H7 (cell line): ENCODE measurements at regions not wholly inside any gene's neighbourhood (a gene's known extent, or its start where the extent isn't known, plus 50 kb on each side); places are given as distances from the start of the nearest gene placed in this dataset.
A peak's percentile ranks its signal among the peaks of the same experiment; 100 is the strongest.

Experiments
- DNase-seq: peaks from one replicate; pipeline ENCODE4 v3.0.0; 2012
- H3K27me3 ChIP-seq: 2 replicates; pipeline ENCODE4 v1.6.0; 2011; ENCODE audit warnings: mild to moderate bottlenecking, low read length; ENCODE audit not compliant: control insufficient read depth, insufficient read depth
- H3K36me3 ChIP-seq: replicated peaks from 2 replicates; pipeline ENCODE4 v1.5.1; 2011; ENCODE audit warnings: low read length; ENCODE audit not compliant: control insufficient read depth, insufficient read depth
- H3K4me3 ChIP-seq: 2 replicates; pipeline ENCODE4 v1.5.1; 2011; ENCODE audit warnings: low read depth, mild to moderate bottlenecking, control low read depth, low read length, moderate library complexity; ENCODE audit not compliant: insufficient read depth

DNA sequence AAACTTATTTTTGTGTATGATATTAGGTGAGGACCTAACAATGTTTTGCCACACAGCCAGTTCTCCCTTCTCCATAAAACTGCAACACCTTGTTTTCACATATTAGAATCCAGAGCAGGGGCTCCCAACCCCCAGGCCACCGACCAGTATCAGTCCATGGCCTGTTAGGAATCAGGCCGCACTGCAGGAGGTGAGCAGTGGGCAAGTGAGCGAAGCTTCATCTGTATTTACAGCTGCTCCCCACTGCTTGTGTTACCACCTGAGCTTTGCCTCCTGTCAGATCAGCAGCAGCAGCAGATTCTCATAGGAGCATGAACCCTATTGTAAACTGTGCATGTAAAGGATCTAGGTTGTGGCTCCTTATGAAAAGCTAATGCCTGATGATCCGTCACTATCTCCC, 185.9 kb upstream of the NSMCE3 start:
- DNase-seq, result no peak
- Histone ChIP-seq H3K4me3 (no peak overlapping the region), H3K27me3 (no peaks in the 10 kb centered on the region), H3K36me3 (no peaks in the 10 kb centered on the region)

DNA sequence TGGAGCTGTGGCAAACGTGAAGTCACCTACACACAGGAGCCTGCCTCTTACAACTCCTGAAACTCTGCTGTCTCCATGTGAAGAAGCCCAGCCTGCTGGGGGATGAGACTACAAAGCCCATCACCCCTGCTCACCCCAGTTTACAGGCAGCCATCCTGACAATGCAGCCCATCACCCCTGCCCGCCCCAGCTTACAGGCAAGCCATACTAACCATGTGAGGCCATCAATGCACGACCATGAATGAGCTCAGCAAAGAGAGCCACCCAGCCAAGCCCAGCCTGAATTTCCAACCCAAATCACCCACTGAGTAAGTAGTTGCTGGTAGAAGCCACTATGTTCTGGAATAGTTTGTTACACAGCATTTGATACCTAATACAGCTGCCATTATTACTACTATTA, 185.4 kb upstream of the NSMCE3 start:
- Histone ChIP-seq H3K4me3 (no peak overlapping the region), H3K36me3 (no peaks in the 10 kb centered on the region), H3K27me3 (no peaks in the 10 kb centered on the region)
- DNase-seq, result no peak

DNA sequence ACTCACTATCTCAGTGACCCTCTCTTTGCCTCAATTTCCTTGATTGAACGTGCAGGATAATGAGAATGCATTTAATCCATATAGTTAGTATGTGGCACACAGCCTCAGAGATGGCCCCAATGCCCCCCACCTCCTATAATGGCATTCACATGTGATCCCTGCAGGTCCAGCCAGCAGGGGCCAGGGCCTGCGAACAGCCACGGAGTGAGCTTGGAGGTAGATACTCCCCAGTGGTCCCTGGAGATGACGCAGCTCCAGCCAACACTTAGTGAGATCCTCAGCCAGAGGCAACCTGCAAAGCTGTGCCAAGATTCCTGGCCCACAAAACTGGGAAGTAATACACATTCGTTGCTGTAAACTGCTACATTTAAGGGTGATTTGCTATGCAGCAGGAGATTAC, 184.9 kb upstream of the NSMCE3 start:
- Histone ChIP-seq H3K36me3 (no peaks in the 10 kb centered on the region), H3K4me3 (no peak overlapping the region), H3K27me3 (no peaks in the 10 kb centered on the region)
- no peak for DNase-seq

DNA sequence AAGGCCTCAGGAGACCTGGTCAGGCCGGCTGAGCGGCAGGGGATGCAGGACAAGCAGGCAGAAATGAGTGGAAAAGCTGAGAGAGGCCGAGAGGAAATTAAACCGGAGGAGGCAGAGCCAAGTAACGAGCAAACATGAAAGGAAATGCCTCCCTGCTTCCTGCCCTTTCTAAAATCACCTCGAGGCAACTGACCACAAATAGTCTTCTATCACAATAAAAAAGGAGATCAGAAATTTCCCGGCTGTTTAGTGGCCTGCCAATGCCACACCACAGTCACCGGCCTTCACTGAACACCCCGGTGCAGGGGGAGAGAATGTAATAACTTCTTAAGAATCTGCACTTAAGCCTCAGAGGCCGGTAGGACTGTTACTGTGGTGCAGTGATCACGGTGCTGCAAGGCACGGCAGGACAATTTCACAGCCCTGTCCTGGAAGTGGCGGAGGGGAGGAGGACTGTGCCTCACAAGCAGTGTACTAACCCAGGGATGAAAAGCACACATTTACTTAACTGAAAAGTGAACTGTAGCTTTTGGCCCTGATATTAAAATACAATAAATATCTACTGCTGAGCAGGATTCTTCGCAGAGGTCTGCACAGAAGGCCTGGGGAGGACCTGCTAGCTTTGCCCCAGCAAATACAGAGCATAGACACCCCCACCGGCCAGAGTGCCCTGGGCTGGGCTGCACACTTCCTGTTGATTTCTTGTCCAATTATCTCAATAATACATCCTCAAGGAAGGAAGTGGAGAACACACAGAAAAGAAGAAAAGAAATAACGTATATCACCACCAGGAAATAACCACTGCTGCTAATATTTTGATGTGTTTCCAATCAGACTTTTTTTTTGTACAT, 183.5 kb upstream of the NSMCE3 start:
- Histone ChIP-seq H3K4me3 (no peak overlapping the region), H3K27me3 (no peaks in the 10 kb centered on the region), H3K36me3 (no peaks in the 10 kb centered on the region)
- DNase-seq, result peak; percentile 24

DNA sequence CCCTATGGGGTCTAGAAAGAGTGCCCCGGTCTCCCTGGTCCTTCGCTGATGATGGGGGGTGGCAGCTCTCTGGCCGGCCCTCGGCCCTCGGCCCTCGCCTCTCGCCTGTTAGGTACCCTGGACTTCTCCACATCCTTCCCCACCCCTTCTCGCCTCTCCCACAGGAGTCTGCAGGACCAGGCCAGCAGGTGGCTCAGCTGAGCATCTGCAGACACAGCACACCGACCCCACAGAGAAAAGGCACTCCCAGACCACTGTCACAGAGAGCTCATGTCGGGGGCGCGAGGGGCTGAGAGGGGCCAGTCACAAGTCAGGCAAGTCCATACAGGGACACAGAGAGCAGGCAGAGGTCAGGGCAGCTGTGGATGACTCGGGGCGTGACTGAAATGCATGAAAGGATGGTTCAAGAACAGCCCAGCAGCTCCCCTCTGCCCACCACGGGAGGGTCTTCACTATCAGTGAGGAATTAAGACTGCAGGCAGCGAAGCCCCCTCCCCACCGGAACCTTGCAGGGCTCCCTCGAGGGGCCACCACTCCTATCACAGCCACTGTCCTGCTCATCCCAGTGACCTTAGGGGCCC, 181.7 kb upstream of the NSMCE3 start:
- DNase-seq, result peak; percentile 85
- H3K36me3 ChIP-seq, result no peaks in the 10 kb centered on the region
- no peak overlapping the region for H3K4me3 ChIP-seq
- no peaks in the 10 kb centered on the region for H3K27me3 ChIP-seq

DNA sequence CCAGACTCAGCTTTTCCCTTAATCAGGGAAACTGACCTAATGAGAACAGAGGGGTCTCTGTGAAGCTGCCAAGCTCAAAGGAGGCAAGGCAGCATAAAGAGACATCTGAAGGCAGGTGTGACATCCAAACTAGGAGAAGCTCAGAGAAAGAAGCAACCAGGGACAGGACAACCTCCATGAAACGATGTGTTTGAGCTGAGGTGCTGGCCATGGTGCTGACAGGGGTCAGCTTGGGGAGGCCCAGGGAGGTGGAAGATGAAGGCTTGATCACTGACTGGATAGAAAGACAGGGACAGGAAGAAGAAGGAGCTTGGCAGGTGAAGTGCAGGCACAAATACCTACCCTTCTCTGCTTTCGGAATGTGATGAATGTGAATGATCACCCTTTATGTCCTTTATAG, 179.5 kb upstream of the NSMCE3 start:
- no peaks in the 10 kb centered on the region for H3K27me3 ChIP-seq
- H3K4me3 ChIP-seq, result no peak overlapping the region
- H3K36me3 ChIP-seq, result no peaks in the 10 kb centered on the region
- DNase-seq, result peak; percentile 73

DNA sequence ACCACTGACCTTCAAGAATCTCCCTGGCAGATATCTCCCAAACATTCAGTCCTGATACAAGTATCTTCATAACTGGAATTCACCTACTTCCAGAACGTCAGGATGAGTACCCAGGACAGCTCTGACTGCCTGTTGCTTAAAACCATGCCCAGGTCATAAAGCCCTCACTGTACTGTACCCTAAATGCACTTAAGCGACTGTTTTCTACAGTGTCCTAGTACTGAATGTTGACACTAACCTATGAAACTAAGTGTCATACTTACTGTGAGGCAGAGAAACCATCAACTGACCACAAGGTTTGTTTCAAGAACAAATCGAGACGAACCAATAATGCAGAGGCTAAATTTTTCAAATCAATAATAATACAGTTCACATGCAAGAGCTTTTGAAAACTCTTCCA, 178.7 kb upstream of the NSMCE3 start:
- no peak for DNase-seq
- H3K27me3 ChIP-seq, result no peaks in the 10 kb centered on the region
- no peak overlapping the region for H3K4me3 ChIP-seq
- H3K36me3 ChIP-seq, result no peaks in the 10 kb centered on the region

DNA sequence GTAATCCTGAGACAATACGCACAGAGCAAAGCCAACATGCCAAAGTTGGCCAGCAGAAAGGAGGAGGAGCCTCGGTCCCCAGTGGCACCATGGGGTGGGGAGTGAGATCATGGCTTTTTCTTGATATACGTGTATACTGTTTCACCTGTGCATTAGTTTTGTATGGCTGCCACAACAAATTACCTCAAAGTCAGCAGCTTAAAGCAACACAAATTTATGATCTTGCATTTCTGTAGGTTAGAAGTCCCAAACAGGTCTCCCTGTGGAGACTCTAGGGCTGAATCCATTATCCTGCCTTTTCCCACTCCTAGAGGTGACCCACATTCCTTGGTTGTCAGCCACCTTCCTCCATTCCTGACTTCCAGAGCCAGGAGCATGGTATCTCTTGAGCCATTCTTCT, 176.9 kb upstream of the NSMCE3 start:
- Histone ChIP-seq H3K27me3 (no peaks in the 10 kb centered on the region), H3K4me3 (no peak overlapping the region), H3K36me3 (no peaks in the 10 kb centered on the region)
- DNase-seq, result no peak

DNA sequence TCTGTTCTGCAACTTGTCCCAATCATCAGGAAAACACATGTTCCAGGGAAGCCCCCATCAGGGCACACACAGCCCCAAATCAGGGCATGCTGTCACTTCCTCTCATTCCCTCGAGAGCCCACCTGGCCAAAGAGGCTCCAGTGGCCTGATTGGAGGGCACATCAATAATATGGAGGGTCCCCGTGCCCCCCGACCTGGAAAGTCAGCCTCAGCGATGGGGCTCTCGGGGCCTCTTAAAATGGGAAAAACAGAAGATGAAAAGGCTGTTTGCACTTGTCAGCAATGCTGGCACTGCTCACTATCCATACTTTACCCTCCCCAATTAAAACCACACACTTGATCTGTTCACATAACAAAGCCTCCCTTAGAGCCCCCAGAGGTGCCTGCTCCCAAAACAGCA, 172.9 kb upstream of the NSMCE3 start:
- no peak for DNase-seq
- H3K4me3 ChIP-seq, result no peak overlapping the region
- H3K27me3 ChIP-seq, result no peaks in the 10 kb centered on the region
- H3K36me3 ChIP-seq, result no peaks in the 10 kb centered on the region

DNA sequence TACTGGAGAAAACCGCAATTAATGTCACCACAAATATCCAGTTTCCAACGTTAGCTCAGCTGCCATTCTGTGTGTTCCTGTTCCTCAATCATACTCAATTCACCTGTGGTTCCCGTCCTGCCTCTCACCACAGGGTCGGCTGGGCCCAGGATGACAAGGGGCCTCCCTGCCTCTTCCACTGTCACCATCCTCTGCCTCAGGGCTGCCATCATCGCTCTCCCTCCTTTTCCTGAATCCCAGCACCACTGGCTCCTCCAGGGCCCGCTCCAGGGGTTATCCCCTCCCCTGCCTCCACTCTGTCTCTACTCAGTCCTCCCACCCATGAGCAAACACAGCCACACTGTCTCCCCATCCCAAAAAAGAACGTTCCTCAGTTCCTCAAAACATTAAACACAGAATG, 170.9 kb upstream of the NSMCE3 start:
- H3K27me3 ChIP-seq, result no peaks in the 10 kb centered on the region
- H3K36me3 ChIP-seq, result no peaks in the 10 kb centered on the region
- no peak overlapping the region for H3K4me3 ChIP-seq
- no peak for DNase-seq

DNA sequence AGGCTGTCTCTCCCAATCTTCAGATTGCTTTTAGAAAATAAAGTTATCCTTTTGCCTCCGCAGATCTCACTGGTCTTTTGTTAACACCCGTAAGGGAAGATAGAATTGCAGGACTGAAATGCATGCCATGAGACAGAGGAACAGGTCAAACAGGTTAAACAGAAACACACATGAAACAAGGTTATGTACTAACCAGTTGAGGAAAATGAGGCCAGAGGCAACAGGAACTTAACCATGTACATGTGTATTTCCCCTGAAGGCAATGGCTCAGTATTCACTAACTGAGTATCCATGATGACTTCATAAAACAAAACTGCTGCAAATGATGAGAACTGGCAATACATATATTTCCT, 169.1 kb upstream of the NSMCE3 start:
- Histone ChIP-seq H3K4me3 (no peak overlapping the region), H3K36me3 (no peaks in the 10 kb centered on the region), H3K27me3 (no peaks in the 10 kb centered on the region)
- no peak for DNase-seq

DNA sequence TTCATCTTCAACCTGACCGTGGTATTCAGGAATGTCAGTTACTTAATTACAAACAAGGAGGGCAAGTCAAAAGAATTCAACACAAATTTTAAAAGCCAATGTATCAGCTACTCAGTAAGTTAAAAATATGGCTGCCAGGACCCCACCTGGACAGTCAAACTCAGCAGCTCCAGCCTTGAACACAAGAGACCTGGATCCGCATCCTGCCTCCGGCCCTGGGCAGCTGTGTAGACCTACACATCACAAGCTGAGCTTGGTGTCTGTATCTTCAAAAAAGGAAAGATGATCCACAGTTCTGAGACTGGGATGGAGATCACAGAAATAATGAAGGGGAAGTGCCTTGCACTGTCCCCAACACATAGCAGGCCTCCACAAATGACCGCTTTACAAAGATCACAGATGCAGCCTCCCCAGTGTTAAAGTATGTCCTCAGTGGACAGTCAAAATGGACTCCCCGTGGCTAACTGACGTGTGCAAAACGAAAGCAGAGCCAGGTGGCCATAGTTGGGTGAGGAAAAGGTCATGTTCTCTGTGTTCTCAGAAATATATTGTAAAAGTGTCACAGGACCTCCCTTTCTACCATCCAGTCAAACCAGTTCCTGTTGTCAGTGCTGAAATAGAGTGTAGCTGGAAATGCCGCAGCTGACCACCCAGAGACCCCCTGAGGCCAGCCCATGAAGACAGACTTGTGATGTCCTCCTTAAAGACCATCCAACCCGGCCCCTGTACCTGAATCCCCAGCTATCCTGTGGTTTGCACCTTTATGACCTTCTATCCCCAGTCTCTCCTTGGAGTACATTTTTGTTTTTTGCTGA, 168.5 kb upstream of the NSMCE3 start:
- no peak for DNase-seq
- Histone ChIP-seq H3K27me3 (no peaks in the 10 kb centered on the region), H3K4me3 (no peak overlapping the region), H3K36me3 (no peaks in the 10 kb centered on the region)

DNA sequence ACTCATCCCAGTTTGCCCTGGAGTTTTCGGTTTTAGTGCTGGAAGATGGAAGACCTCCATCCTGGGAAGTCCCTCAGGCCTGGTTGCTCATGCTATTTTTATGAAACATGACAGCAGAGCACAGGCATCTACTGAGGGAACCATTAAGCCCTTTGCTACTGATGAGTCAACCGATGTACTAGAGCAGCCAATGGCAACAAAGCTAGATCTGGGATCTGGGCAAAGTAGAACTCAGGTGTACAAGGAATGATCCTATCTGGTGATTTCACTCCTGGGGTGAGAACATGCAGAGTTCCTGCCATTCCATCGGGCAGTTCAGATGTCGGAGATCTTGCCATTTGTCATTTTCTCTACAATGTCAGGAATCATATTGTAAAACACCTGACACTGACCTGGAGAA, 166.2 kb upstream of the NSMCE3 start:
- H3K4me3 ChIP-seq, result no peak overlapping the region
- H3K36me3 ChIP-seq, result no peaks in the 10 kb centered on the region
- no peak for DNase-seq
- no peaks in the 10 kb centered on the region for H3K27me3 ChIP-seq

DNA sequence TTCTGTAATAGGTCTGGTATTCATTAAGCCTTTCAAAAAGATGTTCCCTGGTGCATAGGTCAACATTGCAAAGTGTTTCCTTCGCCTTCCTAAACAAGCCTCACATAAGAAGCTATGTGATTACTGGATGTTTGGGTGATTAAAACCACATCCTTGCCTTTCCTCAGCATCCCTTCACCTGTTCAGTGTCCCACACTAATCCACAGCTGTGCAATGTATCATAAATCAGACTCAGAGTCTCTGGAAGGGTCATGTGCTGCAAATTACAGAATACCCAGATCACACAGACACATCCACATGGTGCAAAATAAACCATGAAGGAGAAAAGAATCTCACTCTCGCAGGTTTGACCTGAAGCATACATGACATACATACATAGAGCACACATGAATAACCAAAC, 164.7 kb upstream of the NSMCE3 start:
- DNase-seq, result no peak
- H3K4me3 ChIP-seq, result no peak overlapping the region
- H3K36me3 ChIP-seq, result no peaks in the 10 kb centered on the region
- H3K27me3 ChIP-seq, result no peaks in the 10 kb centered on the region
